ENCODE measurements at regions not wholly inside any gene's neighbourhood (a gene's known extent, or its start where the extent isn't known, plus 50 kb on each side); places are given as distances from the start of the nearest gene placed in this dataset.

- TF ChIP-seq CTCF (IDR thresholded peaks at IDR 0.05) (no peak), ZFX (IDR thresholded peaks at IDR 0.05; ENCODE audit: borderline replicate concordance) (no peak)
Observed at GRCh38 chr5:56587381-56588130, 227.8 kb upstream of the MAP3K1 start.
